ENCODE measurements at regions not wholly inside any gene's neighbourhood (a gene's known extent, or its start where the extent isn't known, plus 50 kb on each side); places are given as distances from the start of the nearest gene placed in this dataset.
A peak's percentile ranks its signal among the peaks of the same experiment; 100 is the strongest.

DNA sequence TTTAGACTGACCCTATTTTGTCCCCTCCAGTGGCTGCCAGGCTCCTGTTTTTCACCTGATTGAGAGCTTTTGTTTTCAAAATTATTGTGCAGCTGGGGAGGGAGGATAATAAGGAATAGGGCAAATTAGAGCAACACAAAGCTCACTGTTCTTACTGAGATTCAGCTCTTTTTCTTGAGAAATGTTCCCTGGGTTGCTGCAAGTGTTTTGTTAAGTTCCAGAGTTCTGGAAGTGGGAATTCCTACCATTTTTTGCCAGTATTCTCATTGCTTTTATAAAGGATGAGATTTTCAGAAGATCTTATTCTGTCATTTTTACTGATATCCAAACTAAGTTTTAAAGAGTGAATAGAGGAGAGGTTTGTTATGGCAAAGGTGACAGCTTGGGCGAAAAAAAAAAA lies 417.7 kb downstream of the SIPA1L2 start:
- no peak overlapping the region for H3K14ac ChIP-seq (replicated peaks; ENCODE audit: low read depth, low read length)
- ATAC-seq (ENCODE audit: low read depth) (peak; percentile 35; the same call in 1 of the 2 replicates), DNase-seq (no peak)
- H4K20me1 ChIP-seq (ENCODE audit: insufficient read depth, low read length), result no peaks in the 10 kb centered on the region
- no peak overlapping the region for H2BK5ac ChIP-seq (ENCODE audit: low read depth, low read length, poor library complexity, severe bottlenecking)
- no peaks in the 10 kb centered on the region; the same call in 1 of the 2 replicates for H3K27me3 ChIP-seq (ENCODE audit: control insufficient read depth, insufficient read depth, low read length)
- no peaks in the 10 kb centered on the region for H3K9me3 ChIP-seq (ENCODE audit: control insufficient read depth, insufficient read depth, low read length)
- H3K27ac ChIP-seq (ENCODE audit: insufficient read depth, low read length), result no peak overlapping the region
- H3K4me2 ChIP-seq (ENCODE audit: low read depth, low read length), result no peak overlapping the region
- H3K36me3 ChIP-seq (ENCODE audit: control insufficient read depth, insufficient read depth, low read length), result no peaks in the 10 kb centered on the region
- no peak overlapping the region for H3K23ac ChIP-seq (ENCODE audit: low read depth, low read length)
- no TSS peak for BruUV-seq (replicated peaks)
- no peaks in the 10 kb centered on the region for H3K4me1 ChIP-seq (ENCODE audit: control insufficient read depth, insufficient read depth, low read length)
- no peak overlapping the region for H3K56ac ChIP-seq (ENCODE audit: extremely low read depth, insufficient read depth, low read length)
- dilution Hi-C loops (cut with HindIII; ENCODE audit: low sequenced_read_pairs, unreplicated experiment), result no loop called here
- no peak overlapping the region for H3K18ac ChIP-seq (ENCODE audit: low read depth, low read length)
- TF ChIP-seq NFE2L2 (IDR thresholded peaks at IDR 0.05; ENCODE audit: low read depth, low read length) (no peak), POLR2A (IDR thresholded peaks at IDR 0.05; ENCODE audit: low read depth, low read length) (no peak), RAD21 (IDR thresholded peaks at IDR 0.05; ENCODE audit: low read length) (no peak), RFX5 (IDR thresholded peaks at IDR 0.05; ENCODE audit: low read depth, low read length) (no peak), CHD1 (IDR thresholded peaks at IDR 0.05; ENCODE audit: low read depth, low read length) (no peak), FOS (IDR thresholded peaks at IDR 0.05; ENCODE audit: low read depth, low read length) (no peak), RCOR1 (IDR thresholded peaks at IDR 0.05; ENCODE audit: insufficient replicate concordance, low read length) (no peak), MAZ (IDR thresholded peaks at IDR 0.05; ENCODE audit: borderline replicate concordance, low read depth, low read length) (no peak), CEBPB (IDR thresholded peaks at IDR 0.05; ENCODE audit: low read depth, low read length) (no peak), MAFK (IDR thresholded peaks at IDR 0.05; ENCODE audit: low read depth, low read length) (no peak), USF2 (IDR thresholded peaks at IDR 0.05; ENCODE audit: low read depth, low read length) (no peak), CTCF (conservative IDR thresholded peaks at IDR 0.05; ENCODE audit: low read depth, low read length) (no peak), SMC3 (IDR thresholded peaks at IDR 0.05; ENCODE audit: low read depth, low read length) (no peak), MXI1 (IDR thresholded peaks at IDR 0.05; ENCODE audit: borderline replicate concordance, low read depth, low read length) (no peak), BHLHE40 (IDR thresholded peaks at IDR 0.05; ENCODE audit: low read depth, low read length) (no peak)
- TF ChIP-seq, protein P1, sequence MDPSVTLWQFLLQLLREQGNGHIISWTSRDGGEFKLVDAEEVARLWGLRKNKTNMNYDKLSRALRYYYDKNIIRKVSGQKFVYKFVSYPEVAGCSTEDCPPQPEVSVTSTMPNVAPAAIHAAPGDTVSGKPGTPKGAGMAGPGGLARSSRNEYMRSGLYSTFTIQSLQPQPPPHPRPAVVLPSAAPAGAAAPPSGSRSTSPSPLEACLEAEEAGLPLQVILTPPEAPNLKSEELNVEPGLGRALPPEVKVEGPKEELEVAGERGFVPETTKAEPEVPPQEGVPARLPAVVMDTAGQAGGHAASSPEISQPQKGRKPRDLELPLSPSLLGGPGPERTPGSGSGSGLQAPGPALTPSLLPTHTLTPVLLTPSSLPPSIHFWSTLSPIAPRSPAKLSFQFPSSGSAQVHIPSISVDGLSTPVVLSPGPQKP (IDR thresholded peaks at IDR 0.05; ENCODE audit: borderline replicate concordance, low read depth, low read length), result no peak
- ChIA-PET CTCF (interaction anchor here (0.6 to 1.2 kb wide), 2 partner anchors 9 to 38 kb away, joined by 3 to 4 read pairs; no protein-coding TSS in a partner anchor), POLR2A (ENCODE audit: unreplicated experiment) (interaction anchor here (0.5 kb wide), 1 partner anchor 163 kb away, joined by 13 read pairs; no protein-coding TSS in a partner anchor)
- H3K9ac ChIP-seq (ENCODE audit: low read depth, low read length), result no peak overlapping the region
- no peaks in the 10 kb centered on the region for H3K79me1 ChIP-seq (ENCODE audit: low read depth in 1 of 2, low read length in 2 of 2)
- H2BK15ac ChIP-seq (ENCODE audit: low read depth, low read length), result no peak overlapping the region
- no peak overlapping the region for H4K5ac ChIP-seq (ENCODE audit: low read depth, low read length)
- no peak overlapping the region for H4K91ac ChIP-seq (ENCODE audit: insufficient read depth, low read depth, low read length)
- H3K4ac ChIP-seq (ENCODE audit: low read depth, low read length), result no peak overlapping the region
- H2AK9ac ChIP-seq (replicated peaks; ENCODE audit: low read depth, low read length, poor library complexity), result no peak overlapping the region
- H2AFZ ChIP-seq (replicated peaks; ENCODE audit: low read length, poor library complexity), result no peak overlapping the region
- intact Hi-C loops (cut with micrococcal nuclease), result no loop called here
- H2BK120ac ChIP-seq (ENCODE audit: low read depth, low read length), result no peak overlapping the region
- in situ Hi-C loops (cut with MboI; ENCODE audit: low sequenced_read_pairs), result no loop called here
- H4K8ac ChIP-seq (ENCODE audit: low read depth in 2 of 2, low read length in 2 of 2), result no peak overlapping the region
- H2BK20ac ChIP-seq (ENCODE audit: low read depth, low read length), result no peak overlapping the region
- H2AK5ac ChIP-seq (ENCODE audit: low read depth, low read length), result no peak overlapping the region
- H3K4me3 ChIP-seq (ENCODE audit: insufficient read depth, low read depth, low read length), result no peak overlapping the region
- WGBS, 2 experiments (ENCODE audit: extremely low coverage in 2 of 2, insufficient read length in 1 of 2), result 60% methylated on average over 1 of the region's 1 CpG; no CpG with 5 or more reads in 1 of the 2 experiments
- no peaks in the 10 kb centered on the region for H3K9me1 ChIP-seq (ENCODE audit: insufficient read depth, low read length)

Measured in IMR-90 (cell line).